HG03159 (cell line): ENCODE measurements at regions not wholly inside any gene's neighbourhood (a gene's known extent, or its start where the extent isn't known, plus 50 kb on each side); places are given as distances from the start of the nearest gene placed in this dataset.
A peak's percentile ranks its signal among the peaks of the same experiment; 100 is the strongest.
"Not testable (repeated sequence)": the region's sequence is repeated elsewhere in the genome, so short reads cannot be mapped to it uniquely, and the experiment has no call there.

Experiments used
- ATAC-seq: cut with Tn5 transposase; IDR thresholded peaks from one replicate; pipeline ENCODE4 v1.9.1; 2021; ENCODE audit warnings: mild to moderate bottlenecking, moderate library complexity; ENCODE audit not compliant: unreplicated experiment

- ATAC-seq = no peak
Observed at GRCh38 chr7:85815526-85815925, 628.7 kb upstream of the SEMA3D start.

- no peak for ATAC-seq
Observed at GRCh38 chr7:85806321-85806720, 619.5 kb upstream of the SEMA3D start.

GRCh38 chr7:85805656-85806055 lies 618.8 kb upstream of the SEMA3D start:
- ATAC-seq = no peak

GRCh38 chr7:85805249-85805648 lies 618.4 kb upstream of the SEMA3D start:
- ATAC-seq = no peak

- no peak for ATAC-seq
Observed at GRCh38 chr7:85802211-85802610, 615.4 kb upstream of the SEMA3D start.

- no peak for ATAC-seq
Observed at GRCh38 chr7:85796956-85797355, 610.1 kb upstream of the SEMA3D start.

GRCh38 chr7:85791098-85791497 lies 604.2 kb upstream of the SEMA3D start:
- not testable (repeated sequence) for ATAC-seq

GRCh38 chr7:85781606-85782005 lies 594.8 kb upstream of the SEMA3D start:
- no peak for ATAC-seq

- ATAC-seq = no peak
Observed at GRCh38 chr7:85776691-85777345, 590.0 kb upstream of the SEMA3D start.

GRCh38 chr7:85775431-85775830 lies 588.6 kb upstream of the SEMA3D start:
- no peak for ATAC-seq

- ATAC-seq = no peak
Observed at GRCh38 chr7:85774986-85775385, 588.1 kb upstream of the SEMA3D start.

- ATAC-seq = no peak
Observed at GRCh38 chr7:85773116-85773728, 586.4 kb upstream of the SEMA3D start.

- ATAC-seq = no peak
Observed at GRCh38 chr7:85771516-85771915, 584.7 kb upstream of the SEMA3D start.

GRCh38 chr7:85770332-85770731 lies 583.5 kb upstream of the SEMA3D start:
- ATAC-seq = no peak

GRCh38 chr7:85765698-85766298 lies 578.9 kb upstream of the SEMA3D start:
- ATAC-seq = no peak

GRCh38 chr7:85764034-85764433 lies 577.2 kb upstream of the SEMA3D start:
- no peak for ATAC-seq

GRCh38 chr7:85757348-85757747 lies 570.5 kb upstream of the SEMA3D start:
- ATAC-seq = no peak

GRCh38 chr7:85750454-85750949 lies 563.6 kb upstream of the SEMA3D start:
- peak; percentile 96 for ATAC-seq

GRCh38 chr7:85749696-85750453 lies 563.0 kb upstream of the SEMA3D start:
- ATAC-seq = peak; percentile 24

- ATAC-seq = no peak
Observed at GRCh38 chr7:85748861-85749260, 562.0 kb upstream of the SEMA3D start.

GRCh38 chr7:85737426-85737825 lies 550.6 kb upstream of the SEMA3D start:
- ATAC-seq = no peak
